A673 (cell line): ENCODE measurements at regions not wholly inside any gene's neighbourhood (a gene's known extent, or its start where the extent isn't known, plus 50 kb on each side); places are given as distances from the start of the nearest gene placed in this dataset.

ENCODE experiments used
- EZH2 ChIP-seq: fragments of 200-600 bp; sonication (generic); IDR thresholded peaks from 2 replicates; pipeline ENCODE4 v1.6.1; 2017; ENCODE audit warnings: borderline replicate concordance, low read depth, mild to moderate bottlenecking, mixed read lengths, antibody characterized with exemption, low read length; ENCODE audit not compliant: poor library complexity, severe bottlenecking
- TF ChIP-seq, protein P1 (sequence below): fragments of 300-800, 200-600 bp; sonication (generic); conservative IDR thresholded peaks from 2 replicates; pipeline ENCODE4 v1.5.1; 2017; ENCODE audit warnings: low read depth, mild to moderate bottlenecking, antibody characterized with exemption, low read length, moderate library complexity, mixed read lengths

DNA sequence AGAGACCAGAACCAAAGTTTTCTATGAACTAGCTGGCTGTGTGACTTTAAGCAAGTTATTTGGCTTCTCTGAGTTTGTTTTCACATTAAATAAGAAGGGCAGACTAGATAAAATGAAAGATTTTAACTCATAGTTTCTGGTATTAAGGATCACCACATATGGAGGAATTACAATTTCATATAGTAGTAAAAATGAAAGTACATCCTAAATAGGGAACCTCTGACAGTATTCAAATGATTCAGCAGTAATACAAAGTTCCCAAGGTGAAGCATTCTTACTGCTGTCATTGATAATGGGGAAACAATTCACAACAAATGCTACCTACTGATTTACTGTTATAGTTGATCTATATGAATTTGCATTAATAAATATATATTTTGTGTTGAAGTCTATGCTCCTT is 170.3 kb upstream of the VRK2 start:
- TF ChIP-seq, protein P1, sequence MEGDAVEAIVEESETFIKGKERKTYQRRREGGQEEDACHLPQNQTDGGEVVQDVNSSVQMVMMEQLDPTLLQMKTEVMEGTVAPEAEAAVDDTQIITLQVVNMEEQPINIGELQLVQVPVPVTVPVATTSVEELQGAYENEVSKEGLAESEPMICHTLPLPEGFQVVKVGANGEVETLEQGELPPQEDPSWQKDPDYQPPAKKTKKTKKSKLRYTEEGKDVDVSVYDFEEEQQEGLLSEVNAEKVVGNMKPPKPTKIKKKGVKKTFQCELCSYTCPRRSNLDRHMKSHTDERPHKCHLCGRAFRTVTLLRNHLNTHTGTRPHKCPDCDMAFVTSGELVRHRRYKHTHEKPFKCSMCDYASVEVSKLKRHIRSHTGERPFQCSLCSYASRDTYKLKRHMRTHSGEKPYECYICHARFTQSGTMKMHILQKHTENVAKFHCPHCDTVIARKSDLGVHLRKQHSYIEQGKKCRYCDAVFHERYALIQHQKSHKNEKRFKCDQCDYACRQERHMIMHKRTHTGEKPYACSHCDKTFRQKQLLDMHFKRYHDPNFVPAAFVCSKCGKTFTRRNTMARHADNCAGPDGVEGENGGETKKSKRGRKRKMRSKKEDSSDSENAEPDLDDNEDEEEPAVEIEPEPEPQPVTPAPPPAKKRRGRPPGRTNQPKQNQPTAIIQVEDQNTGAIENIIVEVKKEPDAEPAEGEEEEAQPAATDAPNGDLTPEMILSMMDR, result no peak
- no peak for TF ChIP-seq EZH2
